HUES64 (cell line): ENCODE measurements at regions not wholly inside any gene's neighbourhood (a gene's known extent, or its start where the extent isn't known, plus 50 kb on each side); places are given as distances from the start of the nearest gene placed in this dataset.

Experiments used
- H3K27ac ChIP-seq: 2 replicates; pipeline ENCODE4 v1.7.0; 2013; ENCODE audit warnings: low read depth, low read length, inconsistent platforms
- H3K27me3 ChIP-seq: 2 replicates; pipeline ENCODE4 v1.6.1; 2013; ENCODE audit warnings: mild to moderate bottlenecking, low read length; ENCODE audit not compliant: insufficient read depth
- H3K36me3 ChIP-seq: 2 replicates; pipeline ENCODE4 v1.6.1; 2013; ENCODE audit warnings: mild to moderate bottlenecking, low read length; ENCODE audit not compliant: insufficient read depth
- H3K4me1 ChIP-seq: 2 replicates; pipeline ENCODE4 v1.6.1; 2013; ENCODE audit warnings: mild to moderate bottlenecking, low read length, moderate library complexity; ENCODE audit not compliant: insufficient read depth
- H3K4me3 ChIP-seq: 2 replicates; pipeline ENCODE4 v1.5.1; 2013; ENCODE audit warnings: mild to moderate bottlenecking, low read length, moderate library complexity
- H3K9ac ChIP-seq: 2 replicates; pipeline ENCODE4 v1.6.1; 2013; ENCODE audit warnings: mild to moderate bottlenecking, low read depth, low read length
- H3K9me3 ChIP-seq: 2 replicates; pipeline ENCODE4 v1.6.1; 2013; ENCODE audit warnings: low read depth, low read length; ENCODE audit not compliant: insufficient read depth
- WGBS: fragments of 150-250, 120-280 bp; methylation state at CpG from one replicate; pipeline ENCODE4 v1.1.7; 2013; ENCODE audit warnings: missing lambda C conversion rate; 5-methylcytosine and 5-hydroxymethylcytosine counted together

DNA sequence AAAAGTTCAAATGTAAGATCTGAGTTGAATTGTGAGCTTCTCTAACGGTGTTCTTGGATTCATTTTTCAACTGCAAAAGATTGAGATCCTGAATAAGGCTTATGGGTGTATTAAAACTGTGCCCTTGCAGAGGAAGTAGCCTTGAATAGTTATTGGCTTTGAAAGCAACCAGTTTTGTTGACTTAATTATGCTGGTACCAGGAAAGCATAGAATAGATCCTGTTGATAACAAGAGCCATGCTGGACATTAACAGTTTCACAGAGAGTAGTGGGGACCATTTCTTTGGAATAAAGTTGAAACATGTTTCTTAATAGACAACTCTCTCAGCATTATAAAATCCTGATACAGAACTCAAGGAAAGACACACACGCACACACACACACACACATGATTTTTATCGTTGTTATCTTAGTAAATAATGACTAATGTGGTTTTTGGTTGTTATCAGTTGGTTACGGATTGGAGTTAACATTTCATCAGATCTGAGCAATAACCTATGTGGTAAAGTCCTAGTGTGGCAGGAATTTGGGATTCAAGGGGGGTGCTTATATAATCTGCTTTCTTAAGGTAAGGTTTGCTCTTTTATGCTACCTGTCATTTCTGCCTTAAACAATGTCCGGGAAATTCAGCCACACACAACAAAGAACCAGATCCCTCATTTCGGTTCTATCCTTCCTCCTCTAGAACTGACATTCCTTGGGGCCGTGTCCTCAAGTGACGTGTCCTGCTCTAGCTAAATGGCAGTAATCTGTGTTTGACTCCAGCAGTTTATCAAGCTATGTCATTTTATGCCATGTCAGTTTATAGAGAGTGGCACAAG, 330.9 kb downstream of the CHRM3 start:
- Histone ChIP-seq H3K27ac (no peak overlapping the region), H3K4me1 (peaks cover 6% of the 10 kb centered on the region; the same call in 1 of the 2 replicates), H3K4me3 (no peak overlapping the region), H3K27me3 (no peaks in the 10 kb centered on the region), H3K9me3 (no peaks in the 10 kb centered on the region), H3K9ac (no peak overlapping the region), H3K36me3 (no peaks in the 10 kb centered on the region)
- 95% methylated on average over 7 of the region's 8 CpGs for WGBS

DNA sequence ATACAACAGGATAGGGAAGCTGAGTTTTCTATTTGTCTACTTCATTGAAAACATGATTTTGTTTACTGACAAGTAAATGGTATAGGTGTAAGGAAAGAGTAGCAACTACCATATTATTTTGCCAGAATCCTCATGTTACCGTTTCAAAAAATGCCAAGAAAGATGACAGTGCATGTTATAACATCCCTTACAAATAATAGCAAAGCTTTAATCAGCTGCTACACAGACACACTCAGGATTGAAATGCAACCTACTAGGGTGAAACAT, 331.5 kb downstream of the CHRM3 start:
- no peak overlapping the region for H3K9ac ChIP-seq
- H3K27me3 ChIP-seq: no peaks in the 10 kb centered on the region
- H3K4me3 ChIP-seq: no peak overlapping the region
- H3K36me3 ChIP-seq: no peaks in the 10 kb centered on the region
- WGBS: 91% methylated on average over 1 of the region's 1 CpG
- H3K27ac ChIP-seq: no peak overlapping the region
- peaks cover under 1% of the 10 kb centered on the region; the same call in 1 of the 2 replicates for H3K4me1 ChIP-seq
- H3K9me3 ChIP-seq: no peaks in the 10 kb centered on the region

DNA sequence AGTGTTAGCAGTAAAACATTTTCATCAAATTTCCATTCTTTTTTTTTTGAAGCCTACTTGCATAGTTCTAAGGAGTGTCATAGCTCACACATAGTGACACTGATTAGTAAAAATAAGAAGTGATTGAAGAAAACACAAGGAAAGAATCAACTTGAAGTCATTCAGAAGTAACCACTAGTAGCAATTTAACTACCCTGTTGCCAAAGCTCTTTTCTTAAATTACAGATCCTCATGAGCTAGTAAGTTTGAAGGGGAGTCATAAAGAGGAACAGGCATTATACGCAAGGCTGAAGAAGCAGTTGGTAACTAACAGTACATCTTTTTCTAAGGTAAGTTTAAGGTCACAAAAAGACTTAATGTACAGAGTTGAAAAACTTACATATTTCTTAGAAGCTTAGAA, 332.2 kb downstream of the CHRM3 start:
- no peaks in the 10 kb centered on the region for H3K9me3 ChIP-seq
- H3K4me3 ChIP-seq: no peak overlapping the region
- no peaks in the 10 kb centered on the region for H3K27me3 ChIP-seq
- H3K4me1 ChIP-seq: no peaks in the 10 kb centered on the region
- no peak overlapping the region for H3K27ac ChIP-seq
- no peak overlapping the region for H3K9ac ChIP-seq
- H3K36me3 ChIP-seq: no peaks in the 10 kb centered on the region
- 100% methylated on average over 1 of the region's 1 CpG for WGBS

DNA sequence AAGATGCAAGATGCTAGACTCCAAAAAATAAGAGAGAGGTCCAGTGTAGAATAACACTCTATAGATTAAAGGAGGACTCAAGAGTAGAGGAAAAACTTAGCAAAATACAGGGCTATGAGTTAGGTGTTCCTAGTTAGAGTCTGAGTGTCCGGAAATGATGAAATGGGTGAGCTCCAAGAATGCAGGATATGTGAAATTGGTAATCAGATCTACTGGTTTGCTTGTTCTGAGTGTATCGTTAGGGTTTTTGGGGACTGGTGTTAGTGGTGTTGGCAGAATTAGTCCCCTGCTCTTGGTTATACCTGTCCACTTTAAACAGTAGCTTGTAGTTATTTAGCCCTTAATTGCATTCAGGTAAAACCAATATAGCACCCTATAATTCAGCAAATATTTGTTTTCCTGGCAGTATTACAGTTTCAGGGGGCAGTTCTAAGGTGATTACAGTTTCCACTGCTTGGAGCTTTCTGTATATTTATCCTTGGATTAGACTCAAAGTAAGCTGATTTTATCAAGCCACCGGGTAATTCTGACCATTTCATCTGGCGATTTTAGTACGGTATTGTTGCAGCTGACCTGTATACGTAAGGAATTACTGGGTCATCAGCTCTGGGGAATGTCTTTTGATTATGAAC, 332.7 kb downstream of the CHRM3 start:
- no peaks in the 10 kb centered on the region for H3K27me3 ChIP-seq
- H3K9me3 ChIP-seq: no peaks in the 10 kb centered on the region
- whole genome bisulfite sequencing: 95% methylated on average over 6 of the region's 6 CpGs
- no peak overlapping the region for H3K27ac ChIP-seq
- H3K4me1 ChIP-seq: no peaks in the 10 kb centered on the region
- no peak overlapping the region for H3K9ac ChIP-seq
- no peak overlapping the region for H3K4me3 ChIP-seq
- no peaks in the 10 kb centered on the region for H3K36me3 ChIP-seq

DNA sequence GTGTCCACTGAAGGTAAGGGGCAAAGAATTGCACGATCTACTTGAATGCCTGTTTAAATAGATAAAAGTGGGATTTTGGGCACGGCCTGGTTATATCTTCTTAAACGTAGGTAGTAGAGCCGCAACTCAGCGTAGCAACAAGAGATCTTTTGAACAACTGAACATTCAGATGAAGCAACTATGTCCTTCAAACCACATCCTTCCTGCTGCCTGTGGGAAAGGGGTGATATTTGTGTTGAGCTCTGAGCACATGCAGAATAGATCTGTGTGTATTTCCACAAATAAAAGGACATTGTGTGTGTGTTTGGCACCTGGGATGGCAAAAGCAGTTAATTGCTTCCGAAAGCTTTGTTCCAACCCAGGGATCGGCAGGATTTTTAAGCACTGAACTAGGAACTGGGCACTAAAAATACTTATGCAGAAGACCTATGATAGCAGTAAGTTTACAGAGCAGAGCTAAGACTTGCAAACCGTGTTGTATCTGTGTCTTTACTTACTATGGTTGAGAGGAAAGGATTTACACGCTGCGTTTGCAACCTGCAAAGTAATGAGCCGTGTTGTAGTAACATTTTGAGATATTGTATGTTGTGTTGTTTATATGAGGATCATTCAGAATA, 333.4 kb downstream of the CHRM3 start:
- Histone ChIP-seq H3K9ac (no peak overlapping the region), H3K4me1 (no peaks in the 10 kb centered on the region), H3K9me3 (no peaks in the 10 kb centered on the region), H3K27me3 (no peaks in the 10 kb centered on the region), H3K36me3 (no peaks in the 10 kb centered on the region), H3K4me3 (no peak overlapping the region), H3K27ac (no peak overlapping the region)
- WGBS: 96% methylated on average over 11 of the region's 11 CpGs

DNA sequence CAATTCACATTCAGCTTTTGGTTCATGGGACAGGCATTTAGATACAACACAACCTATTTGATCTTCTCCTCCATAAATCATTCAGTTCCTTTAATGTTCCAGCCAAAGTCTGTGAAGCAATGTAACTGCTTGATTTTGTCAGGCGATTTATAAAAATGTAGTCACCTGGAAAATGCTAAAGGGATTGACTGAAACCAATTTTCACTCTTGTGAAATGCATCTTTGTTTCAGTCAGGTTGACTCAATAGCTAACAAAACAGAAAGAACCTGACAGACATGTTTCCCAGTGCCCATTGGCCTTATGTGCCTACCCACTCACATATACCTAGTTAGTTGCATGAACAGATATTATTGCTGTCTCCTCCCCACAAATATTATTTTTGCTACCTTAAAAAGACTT, 335.7 kb downstream of the CHRM3 start:
- WGBS: 88% methylated on average over 1 of the region's 1 CpG
- Histone ChIP-seq H3K36me3 (no peaks in the 10 kb centered on the region), H3K9me3 (no peaks in the 10 kb centered on the region), H3K4me3 (no peak overlapping the region), H3K4me1 (no peaks in the 10 kb centered on the region), H3K27me3 (no peaks in the 10 kb centered on the region), H3K9ac (no peak overlapping the region), H3K27ac (no peak overlapping the region)

DNA sequence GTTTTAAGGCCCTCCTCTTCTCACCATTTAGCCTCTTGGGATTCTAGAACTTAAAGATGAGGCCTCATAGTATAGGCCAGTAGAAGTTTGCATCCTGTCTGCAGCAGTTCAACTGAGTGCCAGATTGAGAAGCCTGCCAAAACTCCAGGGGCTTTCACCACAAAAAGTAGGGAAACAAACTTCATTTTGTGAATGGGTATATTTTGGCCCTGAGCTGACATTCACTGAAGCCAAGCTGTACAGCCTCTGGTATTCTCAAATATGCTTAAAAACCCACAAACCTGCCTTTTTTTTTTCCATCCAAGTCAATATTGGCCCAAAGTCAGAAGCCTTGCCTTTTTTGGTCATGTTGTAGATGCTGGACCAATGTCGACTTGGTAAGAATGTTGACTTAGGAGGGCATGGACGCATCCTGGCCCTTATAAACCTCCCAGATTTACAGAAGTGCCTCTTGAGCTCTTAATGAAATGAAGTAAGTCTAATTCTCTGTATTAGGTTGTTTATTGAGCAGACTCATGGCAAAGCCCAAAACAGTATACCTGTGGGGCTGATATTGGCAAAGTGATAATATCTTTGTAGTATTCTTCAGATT, 337.5 kb downstream of the CHRM3 start:
- Histone ChIP-seq H3K9ac (no peak overlapping the region), H3K4me3 (no peak overlapping the region), H3K27me3 (no peaks in the 10 kb centered on the region), H3K4me1 (peaks cover 7% of the 10 kb centered on the region; the same call in 1 of the 2 replicates), H3K36me3 (no peaks in the 10 kb centered on the region), H3K9me3 (no peaks in the 10 kb centered on the region), H3K27ac (no peak overlapping the region)
- WGBS: 100% methylated on average over 2 of the region's 2 CpGs

DNA sequence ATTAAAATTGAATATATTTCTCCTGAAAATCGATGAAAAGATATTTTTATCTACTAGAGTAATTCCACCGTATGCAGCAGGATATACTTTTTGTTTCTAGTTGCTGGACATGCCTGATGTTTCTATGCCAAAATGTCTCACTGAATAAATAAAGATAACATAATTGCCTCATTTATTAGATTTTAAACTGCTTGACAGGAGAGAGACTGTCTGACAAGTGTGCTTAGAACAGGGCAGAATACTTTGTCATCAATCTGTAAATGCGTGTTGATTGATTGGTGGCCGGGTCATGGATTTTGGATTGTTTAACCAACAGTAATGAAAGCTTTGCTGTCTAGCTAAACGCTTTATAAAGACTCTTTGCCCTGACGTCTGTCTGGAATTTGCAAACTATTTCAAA, 339.0 kb downstream of the CHRM3 start:
- H3K36me3 ChIP-seq: no peaks in the 10 kb centered on the region
- 96% methylated on average over 4 of the region's 6 CpGs for WGBS
- no peaks in the 10 kb centered on the region for H3K9me3 ChIP-seq
- H3K4me3 ChIP-seq: no peak overlapping the region
- peaks cover 7% of the 10 kb centered on the region; the same call in 1 of the 2 replicates for H3K4me1 ChIP-seq
- no peak overlapping the region for H3K9ac ChIP-seq
- H3K27ac ChIP-seq: no peak overlapping the region
- H3K27me3 ChIP-seq: no peaks in the 10 kb centered on the region

DNA sequence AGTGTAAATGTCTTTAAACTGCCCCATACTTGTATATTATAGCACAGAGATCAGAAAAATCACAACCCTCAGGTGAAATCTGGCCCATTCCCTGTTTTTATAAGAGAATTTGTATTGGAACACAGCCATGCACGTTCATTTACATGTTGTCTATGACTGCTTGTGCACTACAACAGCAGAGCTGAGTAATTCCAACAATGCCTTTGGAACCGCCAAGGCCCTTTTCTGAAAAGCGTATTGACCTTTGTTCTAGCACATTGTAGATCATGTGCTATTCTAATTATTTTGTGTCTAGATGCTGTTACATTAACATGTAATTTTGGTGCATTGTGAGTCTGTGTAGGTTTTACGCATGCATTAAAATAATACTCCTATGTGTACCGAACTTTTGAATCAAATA, 339.6 kb downstream of the CHRM3 start:
- Histone ChIP-seq H3K27me3 (no peaks in the 10 kb centered on the region), H3K4me3 (no peak overlapping the region), H3K27ac (no peak overlapping the region), H3K9me3 (no peaks in the 10 kb centered on the region), H3K36me3 (no peaks in the 10 kb centered on the region), H3K9ac (no peak overlapping the region), H3K4me1 (peaks cover 7% of the 10 kb centered on the region; the same call in 1 of the 2 replicates)
- WGBS: 96% methylated on average over 4 of the region's 5 CpGs

DNA sequence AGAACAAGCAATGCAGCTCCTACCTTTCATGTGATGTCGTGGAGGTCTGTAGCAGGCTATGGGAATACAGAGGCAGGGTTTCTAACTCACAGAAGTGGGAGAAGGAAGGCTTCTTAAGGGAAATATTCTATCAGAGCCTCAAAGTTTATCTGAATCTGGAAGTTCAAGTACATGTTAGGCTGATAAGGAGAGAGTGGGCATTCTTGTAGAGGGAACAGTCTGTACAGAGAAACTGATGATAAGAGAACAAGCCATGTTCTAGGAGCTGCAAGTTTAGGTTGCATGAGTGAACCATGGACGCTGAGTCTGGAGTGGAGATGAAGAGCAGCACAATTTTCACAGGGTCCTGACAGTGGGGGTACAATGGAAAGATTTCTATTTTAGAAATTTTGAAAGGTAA, 344.0 kb downstream of the CHRM3 start:
- Histone ChIP-seq H3K9ac (no peak overlapping the region), H3K27ac (no peak overlapping the region), H3K4me1 (peaks cover 7% of the 10 kb centered on the region; the same call in 1 of the 2 replicates), H3K27me3 (no peaks in the 10 kb centered on the region), H3K36me3 (no peaks in the 10 kb centered on the region), H3K9me3 (no peaks in the 10 kb centered on the region), H3K4me3 (no peak overlapping the region)
- 92% methylated on average over 2 of the region's 2 CpGs for WGBS

DNA sequence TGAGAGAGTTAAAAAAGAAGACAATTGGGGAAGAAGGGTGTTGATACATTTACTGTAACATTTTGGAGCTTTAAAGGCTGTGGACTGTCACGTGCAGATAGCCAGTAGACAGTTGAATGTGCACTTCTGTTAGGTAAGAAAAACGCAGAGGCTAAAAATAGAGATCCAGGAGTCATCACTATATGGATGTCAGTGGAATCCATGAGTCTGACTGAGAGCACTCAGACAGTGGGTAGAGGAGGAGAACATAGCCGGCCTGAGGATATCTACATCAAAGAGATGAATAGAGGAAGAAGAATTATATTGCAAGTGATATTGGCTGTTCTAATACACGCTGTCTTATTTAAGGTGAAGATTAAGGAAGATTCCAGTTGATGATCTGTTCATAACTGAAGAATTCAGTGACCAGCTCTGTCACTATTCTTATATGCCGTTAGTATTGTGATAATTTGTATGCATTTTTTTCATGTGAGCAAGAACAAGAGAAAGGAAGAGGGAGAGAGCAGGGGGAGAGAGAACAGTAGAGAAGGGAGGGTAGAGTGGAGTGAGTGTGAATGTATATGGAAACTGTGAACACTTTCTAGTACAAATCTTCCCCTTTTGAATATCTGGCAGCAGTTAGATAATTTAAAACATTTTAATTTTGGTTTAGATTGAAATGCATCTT, 344.8 kb downstream of the CHRM3 start:
- 91% methylated on average over 5 of the region's 5 CpGs for WGBS
- Histone ChIP-seq H3K4me3 (no peak overlapping the region), H3K36me3 (no peaks in the 10 kb centered on the region), H3K9me3 (no peaks in the 10 kb centered on the region), H3K9ac (no peak overlapping the region), H3K27me3 (no peaks in the 10 kb centered on the region), H3K27ac (no peak overlapping the region), H3K4me1 (peaks cover 7% of the 10 kb centered on the region; the same call in 1 of the 2 replicates)
